ENCODE measurements at regions not wholly inside any gene's neighbourhood (a gene's known extent, or its start where the extent isn't known, plus 50 kb on each side); places are given as distances from the start of the nearest gene placed in this dataset.

- TF ChIP-seq, protein P1, sequence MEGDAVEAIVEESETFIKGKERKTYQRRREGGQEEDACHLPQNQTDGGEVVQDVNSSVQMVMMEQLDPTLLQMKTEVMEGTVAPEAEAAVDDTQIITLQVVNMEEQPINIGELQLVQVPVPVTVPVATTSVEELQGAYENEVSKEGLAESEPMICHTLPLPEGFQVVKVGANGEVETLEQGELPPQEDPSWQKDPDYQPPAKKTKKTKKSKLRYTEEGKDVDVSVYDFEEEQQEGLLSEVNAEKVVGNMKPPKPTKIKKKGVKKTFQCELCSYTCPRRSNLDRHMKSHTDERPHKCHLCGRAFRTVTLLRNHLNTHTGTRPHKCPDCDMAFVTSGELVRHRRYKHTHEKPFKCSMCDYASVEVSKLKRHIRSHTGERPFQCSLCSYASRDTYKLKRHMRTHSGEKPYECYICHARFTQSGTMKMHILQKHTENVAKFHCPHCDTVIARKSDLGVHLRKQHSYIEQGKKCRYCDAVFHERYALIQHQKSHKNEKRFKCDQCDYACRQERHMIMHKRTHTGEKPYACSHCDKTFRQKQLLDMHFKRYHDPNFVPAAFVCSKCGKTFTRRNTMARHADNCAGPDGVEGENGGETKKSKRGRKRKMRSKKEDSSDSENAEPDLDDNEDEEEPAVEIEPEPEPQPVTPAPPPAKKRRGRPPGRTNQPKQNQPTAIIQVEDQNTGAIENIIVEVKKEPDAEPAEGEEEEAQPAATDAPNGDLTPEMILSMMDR (IDR thresholded peaks at IDR 0.05) = no peak
- H3K27ac Mint-ChIP-seq = no peak overlapping the region
- intact Hi-C loops (cut with DNase I, micrococcal nuclease) = no loop called here
- DNase-seq (no peak), ATAC-seq (ENCODE audit: poor library complexity) (no peak)
- H3K4me3 Mint-ChIP-seq = no peak overlapping the region
- no peaks in the 10 kb centered on the region for H3K9me3 ChIP-seq (ENCODE audit: control insufficient read depth in 1 of 2, insufficient read depth in 1 of 2, low read length in 2 of 2)
- H3K4me1 Mint-ChIP-seq (ENCODE audit: low read depth) = no peaks in the 10 kb centered on the region
- H3K27me3 ChIP-seq (ENCODE audit: control insufficient read depth in 1 of 2, insufficient read depth in 2 of 2, low read length in 2 of 2) = no peaks in the 10 kb centered on the region
- no peaks in the 10 kb centered on the region for H3K27me3 Mint-ChIP-seq
- H3K27ac ChIP-seq (ENCODE audit: low read depth in 1 of 2, low read length in 2 of 2) = no peak overlapping the region
- H3K4me3 ChIP-seq (ENCODE audit: low read length) = no peak overlapping the region
- no peaks in the 10 kb centered on the region for H3K36me3 ChIP-seq (ENCODE audit: insufficient read depth, low read length)
- H3K9me3 Mint-ChIP-seq = no peaks in the 10 kb centered on the region
- ChIA-PET POLR2A (no interaction called here), CTCF (no interaction called here)
- H3K36me3 Mint-ChIP-seq (ENCODE audit: low read depth) = no peaks in the 10 kb centered on the region
- no peaks in the 10 kb centered on the region for H3K4me1 ChIP-seq (ENCODE audit: insufficient read depth, low read length)
These were observed 69.4 kb upstream of the SPATA13 start for GRCh38 chr13:24091080-24091479.

GRCh38 chr13:24092108-24092507 lies 68.4 kb upstream of the SPATA13 start:
- Histone ChIP-seq H3K4me1 (ENCODE audit: insufficient read depth, low read length) (peaks cover 4% of the 10 kb centered on the region), H3K36me3 (ENCODE audit: insufficient read depth, low read length) (no peaks in the 10 kb centered on the region), H3K27me3 (ENCODE audit: control insufficient read depth in 1 of 2, insufficient read depth in 2 of 2, low read length in 2 of 2) (no peaks in the 10 kb centered on the region), H3K9me3 (ENCODE audit: control insufficient read depth in 1 of 2, insufficient read depth in 1 of 2, low read length in 2 of 2) (no peaks in the 10 kb centered on the region), H3K27ac (ENCODE audit: low read depth in 1 of 2, low read length in 2 of 2) (no peak overlapping the region), H3K4me3 (ENCODE audit: low read length) (no peak overlapping the region)
- peaks cover 7% of the 10 kb centered on the region for H3K4me1 Mint-ChIP-seq (ENCODE audit: low read depth)
- ChIA-PET CTCF (no interaction called here), POLR2A (no interaction called here)
- no peaks in the 10 kb centered on the region for H3K27me3 Mint-ChIP-seq
- DNase-seq (no peak), ATAC-seq (ENCODE audit: poor library complexity) (no peak)
- TF ChIP-seq, protein P1 (IDR thresholded peaks at IDR 0.05) = no peak
- intact Hi-C loops (cut with DNase I, micrococcal nuclease) = no loop called here
- no peaks in the 10 kb centered on the region for H3K36me3 Mint-ChIP-seq (ENCODE audit: low read depth)
- H3K4me3 Mint-ChIP-seq = no peak overlapping the region
- no peaks in the 10 kb centered on the region for H3K9me3 Mint-ChIP-seq
- H3K27ac Mint-ChIP-seq = no peak overlapping the region

DNA sequence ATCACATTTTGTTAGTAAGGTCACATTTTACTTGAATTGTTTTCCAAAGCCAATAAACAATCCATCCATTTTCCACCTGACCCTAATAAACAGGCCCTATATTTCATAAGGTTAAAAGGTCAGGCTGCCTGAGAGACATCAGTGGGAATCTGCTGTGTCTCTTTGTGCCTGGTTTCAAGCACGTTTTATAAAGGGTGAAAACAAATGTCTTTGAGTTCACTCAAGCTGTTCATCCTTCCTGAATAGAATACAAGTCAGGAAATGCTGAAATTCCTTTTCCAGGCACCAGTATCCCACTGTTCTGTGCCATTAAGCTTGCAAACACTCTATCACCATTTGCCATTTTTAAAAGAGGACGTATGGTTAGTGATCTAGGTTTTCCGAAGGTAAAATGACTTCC lies 67.5 kb upstream of the SPATA13 start:
- intact Hi-C loops (cut with DNase I, micrococcal nuclease) = no loop called here
- H3K9me3 Mint-ChIP-seq = no peaks in the 10 kb centered on the region
- no peak overlapping the region for H3K4me3 Mint-ChIP-seq
- H3K9me3 ChIP-seq (ENCODE audit: control insufficient read depth in 1 of 2, insufficient read depth in 1 of 2, low read length in 2 of 2) = no peaks in the 10 kb centered on the region
- H3K27ac Mint-ChIP-seq = no peak overlapping the region
- POLR2A ChIA-PET = no interaction called here
- no peaks in the 10 kb centered on the region for H3K36me3 ChIP-seq (ENCODE audit: insufficient read depth, low read length)
- no peak overlapping the region for H3K27ac ChIP-seq (ENCODE audit: low read depth in 1 of 2, low read length in 2 of 2)
- H3K27me3 ChIP-seq (ENCODE audit: control insufficient read depth in 1 of 2, insufficient read depth in 2 of 2, low read length in 2 of 2) = no peaks in the 10 kb centered on the region
- H3K4me1 ChIP-seq (ENCODE audit: insufficient read depth, low read length) = peaks cover 11% of the 10 kb centered on the region
- H3K4me1 Mint-ChIP-seq (ENCODE audit: low read depth) = peaks cover 16% of the 10 kb centered on the region
- CTCF ChIA-PET = no interaction called here
- DNase-seq (no peak), ATAC-seq (ENCODE audit: poor library complexity) (no peak)
- TF ChIP-seq, protein P1 (IDR thresholded peaks at IDR 0.05) = no peak
- H3K27me3 Mint-ChIP-seq = no peaks in the 10 kb centered on the region
- H3K36me3 Mint-ChIP-seq (ENCODE audit: low read depth) = no peaks in the 10 kb centered on the region
- no peak overlapping the region for H3K4me3 ChIP-seq (ENCODE audit: low read length)

Measured in CD4-positive, alpha-beta T cell (primary cell).